ENCODE measurements at regions not wholly inside any gene's neighbourhood (a gene's known extent, or its start where the extent isn't known, plus 50 kb on each side); places are given as distances from the start of the nearest gene placed in this dataset.
A peak's percentile ranks its signal among the peaks of the same experiment; 100 is the strongest.

GRCh38 chr3:8441969-8442559 is 59.6 kb upstream of the LMCD1 start:
- no peak overlapping the region for H2AFZ ChIP-seq (ENCODE audit: low read length)
- 0 out of 2 replicates have a peak, but pooled peaks cover 3% of the 10 kb centered on the region for H3K27me3 ChIP-seq (ENCODE audit: insufficient read depth, low read length)
- H3K27ac ChIP-seq (ENCODE audit: low read depth, low read length, poor library complexity, severe bottlenecking), result no peak overlapping the region
- no peaks in the 10 kb centered on the region for H3K9me3 ChIP-seq (ENCODE audit: low read length)
- H3K9ac ChIP-seq (ENCODE audit: low read length), result no peak overlapping the region
- H3K4me3 ChIP-seq (ENCODE audit: low read depth, low read length, poor library complexity, severe bottlenecking), result no peak overlapping the region
- no peaks in the 10 kb centered on the region for H3K9me2 ChIP-seq (ENCODE audit: low read depth, low read length)
- no peaks in the 10 kb centered on the region for H3F3A ChIP-seq (ENCODE audit: insufficient read depth, low read length)
- H3K4me2 ChIP-seq (ENCODE audit: low read length), result no peak overlapping the region
- H4K20me1 ChIP-seq (ENCODE audit: insufficient read depth, low read length), result no peaks in the 10 kb centered on the region
- H3K36me3 ChIP-seq (ENCODE audit: insufficient read depth, low read length), result no peaks in the 10 kb centered on the region
- no peak for TF ChIP-seq EZH2 (IDR thresholded peaks at IDR 0.05; ENCODE audit: borderline replicate concordance, low read length)
- TF ChIP-seq, protein P1, sequence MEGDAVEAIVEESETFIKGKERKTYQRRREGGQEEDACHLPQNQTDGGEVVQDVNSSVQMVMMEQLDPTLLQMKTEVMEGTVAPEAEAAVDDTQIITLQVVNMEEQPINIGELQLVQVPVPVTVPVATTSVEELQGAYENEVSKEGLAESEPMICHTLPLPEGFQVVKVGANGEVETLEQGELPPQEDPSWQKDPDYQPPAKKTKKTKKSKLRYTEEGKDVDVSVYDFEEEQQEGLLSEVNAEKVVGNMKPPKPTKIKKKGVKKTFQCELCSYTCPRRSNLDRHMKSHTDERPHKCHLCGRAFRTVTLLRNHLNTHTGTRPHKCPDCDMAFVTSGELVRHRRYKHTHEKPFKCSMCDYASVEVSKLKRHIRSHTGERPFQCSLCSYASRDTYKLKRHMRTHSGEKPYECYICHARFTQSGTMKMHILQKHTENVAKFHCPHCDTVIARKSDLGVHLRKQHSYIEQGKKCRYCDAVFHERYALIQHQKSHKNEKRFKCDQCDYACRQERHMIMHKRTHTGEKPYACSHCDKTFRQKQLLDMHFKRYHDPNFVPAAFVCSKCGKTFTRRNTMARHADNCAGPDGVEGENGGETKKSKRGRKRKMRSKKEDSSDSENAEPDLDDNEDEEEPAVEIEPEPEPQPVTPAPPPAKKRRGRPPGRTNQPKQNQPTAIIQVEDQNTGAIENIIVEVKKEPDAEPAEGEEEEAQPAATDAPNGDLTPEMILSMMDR (IDR thresholded peaks at IDR 0.05; ENCODE audit: low read length), result peak; percentile 66
- H3K4me1 ChIP-seq (ENCODE audit: insufficient read depth, low read length, severe bottlenecking), result no peaks in the 10 kb centered on the region
- H3K79me2 ChIP-seq (ENCODE audit: insufficient read depth, low read length), result no peaks in the 10 kb centered on the region

DNA sequence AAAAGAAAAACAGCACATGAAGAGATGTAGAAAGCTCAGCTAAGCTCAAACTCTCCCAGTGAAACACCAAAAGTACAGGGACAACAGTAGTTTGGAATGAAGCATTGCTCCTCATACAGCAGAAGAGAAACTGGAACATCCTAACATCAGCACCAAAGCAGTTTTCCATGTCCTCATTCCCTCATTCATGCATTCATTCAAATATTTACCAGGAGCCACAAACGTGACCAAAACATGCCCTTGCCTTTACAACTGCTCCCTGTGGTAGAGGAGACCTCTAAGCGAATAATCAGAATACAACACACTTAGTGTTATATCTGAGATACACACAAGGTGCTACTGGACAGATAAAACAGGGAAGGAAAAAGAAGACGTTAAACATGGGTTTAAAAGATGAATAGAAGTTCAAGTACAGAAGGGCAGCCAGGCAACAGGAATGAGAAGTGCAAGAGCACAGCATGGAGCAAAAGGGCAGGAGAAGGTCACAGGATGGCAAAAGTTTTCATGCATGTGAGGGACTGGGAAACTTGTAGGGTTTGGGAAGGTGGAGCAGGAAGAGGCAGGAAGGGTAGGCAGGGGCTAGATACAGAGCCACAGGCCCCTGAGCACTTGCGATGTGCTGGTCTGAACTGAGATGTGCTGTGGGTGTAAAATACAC is 58.5 kb upstream of the LMCD1 start:
- Histone ChIP-seq H3K27ac (ENCODE audit: low read depth, low read length, poor library complexity, severe bottlenecking) (no peak overlapping the region), H4K20me1 (ENCODE audit: insufficient read depth, low read length) (no peaks in the 10 kb centered on the region)

GRCh38 chr3:8443829-8444791 is 57.5 kb upstream of the LMCD1 start:
- H3K4me2 ChIP-seq (ENCODE audit: low read length), result no peak overlapping the region
- no peak overlapping the region for H3K9ac ChIP-seq (ENCODE audit: low read length)
- H3K9me3 ChIP-seq (ENCODE audit: low read length), result no peaks in the 10 kb centered on the region
- H3K27ac ChIP-seq (ENCODE audit: low read depth, low read length, poor library complexity, severe bottlenecking), result no peak overlapping the region
- no peaks in the 10 kb centered on the region for H3K9me2 ChIP-seq (ENCODE audit: low read depth, low read length)
- H3K27me3 ChIP-seq (ENCODE audit: insufficient read depth, low read length), result 0 out of 2 replicates have a peak, but pooled peaks cover 3% of the 10 kb centered on the region
- H4K20me1 ChIP-seq (ENCODE audit: insufficient read depth, low read length), result no peaks in the 10 kb centered on the region
- no peak overlapping the region for H3K4me3 ChIP-seq (ENCODE audit: low read depth, low read length, poor library complexity, severe bottlenecking)
- no peaks in the 10 kb centered on the region for H3F3A ChIP-seq (ENCODE audit: insufficient read depth, low read length)
- no peak for TF ChIP-seq EZH2 (IDR thresholded peaks at IDR 0.05; ENCODE audit: borderline replicate concordance, low read length)
- TF ChIP-seq, protein P1 (IDR thresholded peaks at IDR 0.05; ENCODE audit: low read length), result no peak
- no peaks in the 10 kb centered on the region for H3K4me1 ChIP-seq (ENCODE audit: insufficient read depth, low read length, severe bottlenecking)
- no peak overlapping the region for H2AFZ ChIP-seq (ENCODE audit: low read length)
- H3K79me2 ChIP-seq (ENCODE audit: insufficient read depth, low read length), result no peaks in the 10 kb centered on the region
- H3K36me3 ChIP-seq (ENCODE audit: insufficient read depth, low read length), result no peaks in the 10 kb centered on the region

More for the DNA sequence above, 58.5 kb upstream of the LMCD1 start:
- Histone ChIP-seq H3K4me2 (ENCODE audit: low read length) (no peak overlapping the region), H3K9me3 (ENCODE audit: low read length) (no peaks in the 10 kb centered on the region), H3K9me2 (ENCODE audit: low read depth, low read length) (no peaks in the 10 kb centered on the region), H3F3A (ENCODE audit: insufficient read depth, low read length) (no peaks in the 10 kb centered on the region), H3K27me3 (ENCODE audit: insufficient read depth, low read length) (0 out of 2 replicates have a peak, but pooled peaks cover 3% of the 10 kb centered on the region), H3K4me3 (ENCODE audit: low read depth, low read length, poor library complexity, severe bottlenecking) (no peak overlapping the region), H3K36me3 (ENCODE audit: insufficient read depth, low read length) (no peaks in the 10 kb centered on the region), H3K9ac (ENCODE audit: low read length) (no peak overlapping the region), H2AFZ (ENCODE audit: low read length) (no peak overlapping the region), H3K79me2 (ENCODE audit: insufficient read depth, low read length) (no peaks in the 10 kb centered on the region), H3K4me1 (ENCODE audit: insufficient read depth, low read length, severe bottlenecking) (no peaks in the 10 kb centered on the region)
- TF ChIP-seq EZH2 (IDR thresholded peaks at IDR 0.05; ENCODE audit: borderline replicate concordance, low read length), result no peak
- TF ChIP-seq, protein P1 (IDR thresholded peaks at IDR 0.05; ENCODE audit: low read length), result no peak

All from OCI-LY1 (cell line).